Skeletal muscle cell (primary cell): ENCODE measurements at regions not wholly inside any gene's neighbourhood (a gene's known extent, or its start where the extent isn't known, plus 50 kb on each side); places are given as distances from the start of the nearest gene placed in this dataset.
"Not testable (repeated sequence)": the region's sequence is repeated elsewhere in the genome, so short reads cannot be mapped to it uniquely, and the experiment has no call there.

Experiments used
- DNase-seq: peaks from one replicate; pipeline ENCODE4 v3.0.0-alpha.2; 2010; ENCODE audit warnings: low read depth
- H3K4me3 ChIP-seq: 2 replicates; pipeline ENCODE4 v1.5.1; 2011; ENCODE audit warnings: low read depth, mild to moderate bottlenecking, control low read depth, low read length, moderate library complexity

GRCh38 chr10:125419146-125419545 lies 258.8 kb upstream of the CTBP2 start:
- H3K4me3 ChIP-seq = no peak overlapping the region
- no peak for DNase-seq

GRCh38 chr10:125417605-125418004 lies 257.2 kb upstream of the CTBP2 start:
- no peak for DNase-seq
- no peak overlapping the region for H3K4me3 ChIP-seq

GRCh38 chr10:125415964-125416363 lies 255.6 kb upstream of the CTBP2 start:
- H3K4me3 ChIP-seq = no peak overlapping the region
- no peak for DNase-seq

GRCh38 chr10:125415006-125415633 lies 254.8 kb upstream of the CTBP2 start:
- no peak for DNase-seq
- H3K4me3 ChIP-seq = no peak overlapping the region

GRCh38 chr10:125411724-125412123 lies 251.4 kb upstream of the CTBP2 start:
- DNase-seq = peak; percentile 87
- no peak overlapping the region for H3K4me3 ChIP-seq

- no peak for DNase-seq
- no peak overlapping the region for H3K4me3 ChIP-seq
These were observed 249.4 kb upstream of the CTBP2 start for GRCh38 chr10:125409756-125410155.

- H3K4me3 ChIP-seq = no peak overlapping the region
- no peak for DNase-seq
These were observed 247.2 kb upstream of the CTBP2 start for GRCh38 chr10:125407557-125407956.

GRCh38 chr10:125407000-125407502 lies 246.7 kb upstream of the CTBP2 start:
- no peak overlapping the region for H3K4me3 ChIP-seq
- DNase-seq = peak; percentile 65

- DNase-seq, H3K4me3 ChIP-seq: not testable (repeated sequence)
These were observed 244.5 kb upstream of the CTBP2 start for GRCh38 chr10:125404902-125405301.

GRCh38 chr10:125401462-125401861 lies 241.1 kb upstream of the CTBP2 start:
- no peak overlapping the region for H3K4me3 ChIP-seq
- DNase-seq = no peak

- no peak for DNase-seq
- no peak overlapping the region for H3K4me3 ChIP-seq
These were observed 238.9 kb upstream of the CTBP2 start for GRCh38 chr10:125399289-125399688.

- H3K4me3 ChIP-seq = no peak overlapping the region
- no peak for DNase-seq
These were observed 237.9 kb upstream of the CTBP2 start for GRCh38 chr10:125398270-125398669.

GRCh38 chr10:125397608-125398007 lies 237.2 kb upstream of the CTBP2 start:
- H3K4me3 ChIP-seq = no peak overlapping the region
- DNase-seq = no peak

GRCh38 chr10:125396676-125397075 lies 236.3 kb upstream of the CTBP2 start:
- no peak overlapping the region for H3K4me3 ChIP-seq
- DNase-seq = peak; percentile 34

GRCh38 chr10:125392609-125393008 lies 232.2 kb upstream of the CTBP2 start:
- H3K4me3 ChIP-seq = no peak overlapping the region
- DNase-seq = peak; percentile 18

- DNase-seq = peak; percentile 21
These were observed 231.8 kb upstream of the CTBP2 start for GRCh38 chr10:125392154-125392553.

GRCh38 chr10:125389648-125390047 lies 229.3 kb upstream of the CTBP2 start:
- DNase-seq = no peak
- H3K4me3 ChIP-seq = no peak overlapping the region

More at GRCh38 chr10:125392154-125392553, 231.8 kb upstream of the CTBP2 start:
- H3K4me3 ChIP-seq = no peak overlapping the region

- DNase-seq = no peak
- H3K4me3 ChIP-seq = no peak overlapping the region
These were observed 219.2 kb upstream of the CTBP2 start for GRCh38 chr10:125379592-125379991.

- peak; percentile 43 for DNase-seq
- H3K4me3 ChIP-seq = no peak overlapping the region
These were observed 217.0 kb upstream of the CTBP2 start for GRCh38 chr10:125377368-125377767.

- no peak overlapping the region for H3K4me3 ChIP-seq
- DNase-seq = no peak
These were observed 214.8 kb upstream of the CTBP2 start for GRCh38 chr10:125375210-125375609.

GRCh38 chr10:125373546-125373945 lies 213.2 kb upstream of the CTBP2 start:
- H3K4me3 ChIP-seq = no peak overlapping the region
- DNase-seq = no peak

- no peak for DNase-seq
- H3K4me3 ChIP-seq = no peak overlapping the region
These were observed 210.2 kb upstream of the CTBP2 start for GRCh38 chr10:125370578-125370977.
